ENCODE measurements at regions not wholly inside any gene's neighbourhood (a gene's known extent, or its start where the extent isn't known, plus 50 kb on each side); places are given as distances from the start of the nearest gene placed in this dataset.

GRCh38 chrX:137483554-137483953 lies 82.4 kb upstream of the ZIC3 start:
- DNase-seq = no peak

- DNase-seq = no peak
These were observed 83.8 kb upstream of the ZIC3 start for GRCh38 chrX:137482136-137482535.

- no peak for DNase-seq
These were observed 86.5 kb upstream of the ZIC3 start for GRCh38 chrX:137479386-137479785.

- DNase-seq = no peak
These were observed 124.2 kb upstream of the ZIC3 start for GRCh38 chrX:137441711-137442110.

- no peak for DNase-seq
These were observed 133.3 kb upstream of the ZIC3 start for GRCh38 chrX:137432609-137433008.

- DNase-seq = no peak
These were observed 134.0 kb upstream of the ZIC3 start for GRCh38 chrX:137431693-137432488.

- DNase-seq = no peak
These were observed 134.9 kb upstream of the ZIC3 start for GRCh38 chrX:137430984-137431475.

- no peak for DNase-seq
These were observed 135.6 kb upstream of the ZIC3 start for GRCh38 chrX:137430301-137430700.

- DNase-seq = no peak
These were observed 136.9 kb upstream of the ZIC3 start for GRCh38 chrX:137428766-137429591.

GRCh38 chrX:137428221-137428661 lies 137.7 kb upstream of the ZIC3 start:
- no peak for DNase-seq

GRCh38 chrX:137427816-137428215 lies 138.1 kb upstream of the ZIC3 start:
- DNase-seq = no peak

GRCh38 chrX:137427426-137427778 lies 138.5 kb upstream of the ZIC3 start:
- no peak for DNase-seq

GRCh38 chrX:137426695-137427425 lies 139.1 kb upstream of the ZIC3 start:
- no peak for DNase-seq

- no peak for DNase-seq
These were observed 139.9 kb upstream of the ZIC3 start for GRCh38 chrX:137425986-137426385.

- no peak for DNase-seq
These were observed 140.5 kb upstream of the ZIC3 start for GRCh38 chrX:137425273-137425902.

GRCh38 chrX:137424679-137425078 lies 141.2 kb upstream of the ZIC3 start:
- DNase-seq = no peak

- DNase-seq = no peak
These were observed 142.7 kb upstream of the ZIC3 start for GRCh38 chrX:137423241-137423640.

- DNase-seq = no peak
These were observed 147.8 kb upstream of the ZIC3 start for GRCh38 chrX:137418086-137418485.

- DNase-seq = no peak
These were observed 152.7 kb upstream of the ZIC3 start for GRCh38 chrX:137413190-137413589.

- no peak for DNase-seq
These were observed 160.3 kb upstream of the ZIC3 start for GRCh38 chrX:137405449-137406140.

GRCh38 chrX:137401092-137401491 lies 164.8 kb upstream of the ZIC3 start:
- DNase-seq = no peak

GRCh38 chrX:137387646-137388045 lies 178.3 kb upstream of the ZIC3 start:
- no peak for DNase-seq

Measured in cerebellar nuclear complex (tissue), 1 donor.